GM18951 (cell line): ENCODE measurements at regions not wholly inside any gene's neighbourhood (a gene's known extent, or its start where the extent isn't known, plus 50 kb on each side); places are given as distances from the start of the nearest gene placed in this dataset.

Experiments used
- POLR2A ChIP-seq: IDR thresholded peaks from 4 replicates; pipeline ENCODE4 v1.6.1; 2011; ENCODE audit warnings: mild to moderate bottlenecking; ENCODE audit not compliant: insufficient read length, insufficient read depth; ENCODE audit errors: extremely low read depth
- in situ Hi-C: fragments of 300-500 bp; cut with MboI; formaldehyde crosslinking; loops from one replicate; pipeline ENCODE4 v1.12.0; 2022; ENCODE audit warnings: low sequenced_read_pairs, mixed read lengths, inconsistent platforms; ENCODE audit not compliant: unreplicated experiment

- in situ Hi-C loops = no loop called here
Observed at GRCh38 chr7:81533426-81533825, 236.4 kb downstream of the HGF start.

GRCh38 chr7:81529785-81530184 lies 240.1 kb downstream of the HGF start:
- in situ Hi-C loops = no loop called here
- no peak for TF ChIP-seq POLR2A

More at GRCh38 chr7:81533426-81533825, 236.4 kb downstream of the HGF start:
- TF ChIP-seq POLR2A = no peak

GRCh38 chr7:81527651-81528050 lies 242.2 kb downstream of the HGF start:
- no peak for TF ChIP-seq POLR2A
- in situ Hi-C loops = no loop called here

- in situ Hi-C loops = no loop called here
- TF ChIP-seq POLR2A = no peak
Observed at GRCh38 chr7:81526971-81527370, 242.9 kb downstream of the HGF start.

GRCh38 chr7:81525841-81526240 lies 244.0 kb downstream of the HGF start:
- TF ChIP-seq POLR2A = no peak
- in situ Hi-C loops = no loop called here

GRCh38 chr7:81519886-81520285 lies 250.0 kb downstream of the HGF start:
- in situ Hi-C loops = no loop called here
- no peak for TF ChIP-seq POLR2A

GRCh38 chr7:81516898-81517297 lies 252.9 kb downstream of the HGF start:
- in situ Hi-C loops = no loop called here

GRCh38 chr7:81515009-81515408 lies 254.8 kb downstream of the HGF start:
- TF ChIP-seq POLR2A = no peak
- in situ Hi-C loops = no loop called here

More at GRCh38 chr7:81516898-81517297, 252.9 kb downstream of the HGF start:
- no peak for TF ChIP-seq POLR2A

GRCh38 chr7:81514546-81514945 lies 255.3 kb downstream of the HGF start:
- TF ChIP-seq POLR2A = no peak
- in situ Hi-C loops = no loop called here

GRCh38 chr7:81510122-81510521 lies 259.7 kb downstream of the HGF start:
- in situ Hi-C loops = no loop called here
- no peak for TF ChIP-seq POLR2A

- in situ Hi-C loops = no loop called here
- TF ChIP-seq POLR2A = no peak
Observed at GRCh38 chr7:81507221-81507620, 262.6 kb downstream of the HGF start.

GRCh38 chr7:81506609-81507008 lies 263.2 kb downstream of the HGF start:
- TF ChIP-seq POLR2A = no peak
- in situ Hi-C loops = no loop called here

- in situ Hi-C loops = no loop called here
Observed at GRCh38 chr7:81503771-81504170, 266.1 kb downstream of the HGF start.

GRCh38 chr7:81503336-81503735 lies 266.5 kb downstream of the HGF start:
- in situ Hi-C loops = no loop called here
- no peak for TF ChIP-seq POLR2A

More at GRCh38 chr7:81503771-81504170, 266.1 kb downstream of the HGF start:
- TF ChIP-seq POLR2A = no peak

GRCh38 chr7:81501220-81501619 lies 268.6 kb downstream of the HGF start:
- in situ Hi-C loops = no loop called here
- TF ChIP-seq POLR2A = no peak
